ENCODE measurements at regions not wholly inside any gene's neighbourhood (a gene's known extent, or its start where the extent isn't known, plus 50 kb on each side); places are given as distances from the start of the nearest gene placed in this dataset.

GRCh38 chr2:103165836-103166235, 404.0 kb downstream of the TMEM182 start:
- H3K27me3 ChIP-seq (ENCODE audit: insufficient read depth, low read length): no peaks in the 10 kb centered on the region
- H4K20me1 ChIP-seq (ENCODE audit: insufficient read depth, low read length): no peaks in the 10 kb centered on the region
- Mint-ChIP-seq H3K4me1 (ENCODE audit: low read depth, unreplicated experiment) (peaks cover 7% of the 10 kb centered on the region), H3K27me3 (ENCODE audit: low read depth, unreplicated experiment) (peaks cover 3% of the 10 kb centered on the region), H3K9me3 (ENCODE audit: unreplicated experiment) (no peaks in the 10 kb centered on the region), H3K36me3 (ENCODE audit: low read depth, unreplicated experiment) (no peaks in the 10 kb centered on the region), H3K27ac (ENCODE audit: unreplicated experiment) (no peak overlapping the region), H3K4me3 (ENCODE audit: unreplicated experiment) (no peak overlapping the region)
- H3K9me3 ChIP-seq (ENCODE audit: insufficient read depth, low read depth, low read length): no peaks in the 10 kb centered on the region
- H3K4me2 ChIP-seq (ENCODE audit: low read length): no peak overlapping the region
- H3K4me3 ChIP-seq (ENCODE audit: insufficient read depth, low read depth, low read length): no peak overlapping the region
- no peak overlapping the region for H3K9ac ChIP-seq (ENCODE audit: low read length)
- H2AFZ ChIP-seq (ENCODE audit: low read depth, low read length): no peak overlapping the region
- TF ChIP-seq EZH2 (IDR thresholded peaks at IDR 0.05; ENCODE audit: insufficient read depth, low read length) (no peak), CTCF (IDR thresholded peaks at IDR 0.05; ENCODE audit: insufficient read depth, low read depth, low read length) (no peak)
- DNase-seq (ENCODE audit: low read depth) (no peak), FAIRE-seq (no peak)
- no peaks in the 10 kb centered on the region for H3K79me2 ChIP-seq (ENCODE audit: insufficient read depth, low read length)
- no peaks in the 10 kb centered on the region for H3K36me3 ChIP-seq (ENCODE audit: insufficient read depth, low read length)
- H3K27ac ChIP-seq (ENCODE audit: low read depth, low read length): no peak overlapping the region
- H3K4me1 ChIP-seq (ENCODE audit: insufficient read depth, low read length): peaks cover 6% of the 10 kb centered on the region

DNA sequence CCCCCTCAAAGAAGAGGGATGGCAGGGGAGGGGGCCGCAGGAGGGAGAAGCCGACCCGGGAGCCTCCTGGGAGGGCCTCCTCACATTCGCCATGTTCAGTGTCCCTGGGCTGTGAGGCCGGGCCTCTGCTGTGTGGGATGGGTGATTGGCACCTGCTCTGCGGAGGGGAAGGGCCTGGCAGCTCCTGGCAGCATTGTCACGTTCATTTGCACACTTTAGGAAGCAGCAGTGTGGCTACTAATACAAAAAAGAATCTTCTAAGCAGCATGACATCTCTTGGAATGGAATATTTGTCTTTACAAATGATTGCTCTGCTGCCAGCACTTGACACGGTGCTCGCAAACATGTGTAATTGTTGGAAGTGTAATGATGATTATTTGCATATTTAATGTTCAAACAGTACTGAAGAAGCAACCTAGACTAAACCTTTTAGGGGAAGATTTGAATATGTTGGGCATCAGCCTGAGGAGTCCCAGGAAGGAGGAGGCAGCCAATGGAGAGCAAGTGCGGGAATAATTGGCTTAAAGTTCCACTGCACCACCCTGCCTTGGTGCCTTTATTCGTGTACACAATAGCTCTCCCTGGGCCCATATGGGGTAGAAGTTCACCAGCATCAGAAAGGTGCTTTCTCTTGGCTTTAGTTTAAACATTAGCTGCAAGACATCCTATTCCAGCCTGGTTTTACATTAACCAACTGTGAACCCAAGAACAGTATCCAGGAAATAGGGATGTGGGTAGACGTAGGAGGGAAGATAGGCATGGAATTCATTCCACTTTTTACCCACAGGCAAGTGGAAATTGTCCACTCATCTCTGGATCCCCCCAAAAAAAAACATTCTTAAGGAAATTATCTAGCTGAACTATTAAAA, 404.9 kb downstream of the TMEM182 start:
- FAIRE-seq: no peak
- H3K27ac Mint-ChIP-seq (ENCODE audit: unreplicated experiment): no peak overlapping the region

More for the DNA sequence above, 404.9 kb downstream of the TMEM182 start:
- H3K4me1 Mint-ChIP-seq (ENCODE audit: low read depth, unreplicated experiment): peaks cover 7% of the 10 kb centered on the region
- Histone ChIP-seq H3K27me3 (ENCODE audit: insufficient read depth, low read length) (no peaks in the 10 kb centered on the region), H3K79me2 (ENCODE audit: insufficient read depth, low read length) (no peaks in the 10 kb centered on the region), H3K27ac (ENCODE audit: low read depth, low read length) (no peak overlapping the region), H3K4me3 (ENCODE audit: insufficient read depth, low read depth, low read length) (no peak overlapping the region), H3K4me2 (ENCODE audit: low read length) (no peak overlapping the region), H3K9ac (ENCODE audit: low read length) (no peak overlapping the region), H4K20me1 (ENCODE audit: insufficient read depth, low read length) (no peaks in the 10 kb centered on the region), H3K4me1 (ENCODE audit: insufficient read depth, low read length) (peaks cover 5% of the 10 kb centered on the region), H3K9me3 (ENCODE audit: insufficient read depth, low read depth, low read length) (no peaks in the 10 kb centered on the region), H2AFZ (ENCODE audit: low read depth, low read length) (no peak overlapping the region), H3K36me3 (ENCODE audit: insufficient read depth, low read length) (no peaks in the 10 kb centered on the region)
- TF ChIP-seq CTCF (IDR thresholded peaks at IDR 0.05; ENCODE audit: insufficient read depth, low read depth, low read length) (no peak), EZH2 (IDR thresholded peaks at IDR 0.05; ENCODE audit: insufficient read depth, low read length) (no peak)
- no peaks in the 10 kb centered on the region for H3K36me3 Mint-ChIP-seq (ENCODE audit: low read depth, unreplicated experiment)
- H3K4me3 Mint-ChIP-seq (ENCODE audit: unreplicated experiment): no peak overlapping the region
- H3K27me3 Mint-ChIP-seq (ENCODE audit: low read depth, unreplicated experiment): no peaks in the 10 kb centered on the region
- DNase-seq (ENCODE audit: low read depth): no peak
- peaks cover 2% of the 10 kb centered on the region for H3K9me3 Mint-ChIP-seq (ENCODE audit: unreplicated experiment)

Data from astrocyte (in vitro differentiated cells and primary cell).